HCT116 (cell line): ENCODE measurements at regions not wholly inside any gene's neighbourhood (a gene's known extent, or its start where the extent isn't known, plus 50 kb on each side); places are given as distances from the start of the nearest gene placed in this dataset.

Experiments used
- CEBPB ChIP-seq: IDR thresholded peaks from 2 replicates; pipeline ENCODE4 v1.6.1; 2012; ENCODE audit warnings: low read depth
- EZH2 ChIP-seq: fragments of 200-600 bp; sonication (generic); IDR thresholded peaks from 2 replicates; pipeline ENCODE4 v1.6.1; 2017; ENCODE audit warnings: antibody characterized with exemption, mixed run types
- EZH2phosphoT487 ChIP-seq: fragments of 200-600 bp; IDR thresholded peaks from 2 replicates; pipeline ENCODE4 v1.6.1; 2018; ENCODE audit warnings: antibody characterized with exemption, borderline replicate concordance
- FOSL1 ChIP-seq: IDR thresholded peaks from 2 replicates; pipeline ENCODE4 v1.6.1; 2012; ENCODE audit warnings: low read depth
- JUND ChIP-seq: IDR thresholded peaks from 2 replicates; pipeline ENCODE4 v1.6.1; 2012
- POLR2A ChIP-seq: IDR thresholded peaks from 2 replicates; pipeline ENCODE4 v1.7.0; 2011; ENCODE audit warnings: borderline replicate concordance; ENCODE audit not compliant: insufficient read depth, insufficient read length; ENCODE audit errors: extremely low read depth
- RAD21 ChIP-seq: IDR thresholded peaks from 2 replicates; pipeline ENCODE4 v1.6.1; 2012; ENCODE audit warnings: low read depth, mild to moderate bottlenecking
- SIN3A ChIP-seq: IDR thresholded peaks from 2 replicates; pipeline ENCODE4 v1.6.1; 2012; ENCODE audit warnings: low read depth
- SRF ChIP-seq: IDR thresholded peaks from 2 replicates; pipeline ENCODE4 v1.6.1; 2012; ENCODE audit warnings: low read depth
- TCF7L2 ChIP-seq: IDR thresholded peaks from 2 replicates; pipeline ENCODE4 v1.7.0; 2011; ENCODE audit warnings: borderline replicate concordance, inconsistent platforms; ENCODE audit not compliant: insufficient read depth, insufficient read length; ENCODE audit errors: extremely low read depth
- YY1 ChIP-seq: IDR thresholded peaks from 2 replicates; pipeline ENCODE4 v1.6.1; 2011; ENCODE audit warnings: low read length, low read depth, moderate library complexity, mild to moderate bottlenecking; ENCODE audit not compliant: insufficient replicate concordance; ENCODE audit errors: extremely low read depth
- TF ChIP-seq, protein P1 (sequence below), 3 experiments: fragments of 200-600 bp in 1 of 3; sonication (generic) in 1 of 3; IDR thresholded peaks in 2 of 3; conservative IDR thresholded peaks in 1 of 3; 2 replicates each; pipeline ENCODE4 v1.5.1; 2012 to 2017; ENCODE audit warnings: low read depth in 2 of 3, low read length in 2 of 3, antibody characterized with exemption in 1 of 3, borderline replicate concordance in 1 of 3, control low read depth in 1 of 3, mild to moderate bottlenecking in 1 of 3, mixed read lengths in 1 of 3, mixed run types in 1 of 3, moderate library complexity in 1 of 3; ENCODE audit not compliant: insufficient read depth in 1 of 3
- TF ChIP-seq, protein P2 (sequence below): IDR thresholded peaks from 2 replicates; pipeline ENCODE4 v1.6.1; 2011; ENCODE audit warnings: mild to moderate bottlenecking, low read length, moderate library complexity; ENCODE audit not compliant: insufficient replicate concordance; ENCODE audit errors: extremely low read depth
- TF ChIP-seq, protein P3 (sequence below): IDR thresholded peaks from 2 replicates; pipeline ENCODE4 v1.6.1; 2012

DNA sequence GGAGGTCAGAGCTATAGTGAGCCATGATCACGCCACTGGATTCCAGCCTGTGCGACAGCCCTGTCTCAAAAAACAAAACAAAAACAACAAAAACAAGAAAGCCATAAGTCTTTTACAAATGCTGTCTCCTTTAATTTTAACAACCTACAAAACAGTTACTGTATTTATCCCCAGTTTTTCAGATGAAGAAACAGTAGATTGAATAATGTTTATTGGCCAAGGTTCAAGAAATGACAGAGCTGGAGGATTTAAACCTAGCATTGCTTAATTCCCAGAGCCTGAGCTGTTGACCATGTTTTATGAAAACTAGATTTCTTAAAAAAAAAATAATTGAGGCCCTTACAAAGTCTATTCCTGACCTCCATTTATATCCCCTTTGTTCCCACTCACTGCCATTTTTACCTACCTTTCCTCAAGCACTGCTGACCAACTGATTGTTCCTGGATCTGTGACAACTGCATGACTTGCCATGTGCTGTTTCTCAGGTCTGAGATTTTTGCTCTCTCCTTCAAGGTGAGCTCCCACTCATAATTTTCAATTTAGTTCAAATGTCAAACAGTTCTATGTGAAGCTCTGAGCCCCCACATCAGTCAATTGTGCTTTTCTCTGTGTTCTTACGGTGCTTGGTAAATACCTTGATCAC lies 140.8 kb downstream of the CHRM3 start:
- TF ChIP-seq SRF = no peak
- TF ChIP-seq EZH2phosphoT487 = no peak
- TF ChIP-seq, protein P1, sequence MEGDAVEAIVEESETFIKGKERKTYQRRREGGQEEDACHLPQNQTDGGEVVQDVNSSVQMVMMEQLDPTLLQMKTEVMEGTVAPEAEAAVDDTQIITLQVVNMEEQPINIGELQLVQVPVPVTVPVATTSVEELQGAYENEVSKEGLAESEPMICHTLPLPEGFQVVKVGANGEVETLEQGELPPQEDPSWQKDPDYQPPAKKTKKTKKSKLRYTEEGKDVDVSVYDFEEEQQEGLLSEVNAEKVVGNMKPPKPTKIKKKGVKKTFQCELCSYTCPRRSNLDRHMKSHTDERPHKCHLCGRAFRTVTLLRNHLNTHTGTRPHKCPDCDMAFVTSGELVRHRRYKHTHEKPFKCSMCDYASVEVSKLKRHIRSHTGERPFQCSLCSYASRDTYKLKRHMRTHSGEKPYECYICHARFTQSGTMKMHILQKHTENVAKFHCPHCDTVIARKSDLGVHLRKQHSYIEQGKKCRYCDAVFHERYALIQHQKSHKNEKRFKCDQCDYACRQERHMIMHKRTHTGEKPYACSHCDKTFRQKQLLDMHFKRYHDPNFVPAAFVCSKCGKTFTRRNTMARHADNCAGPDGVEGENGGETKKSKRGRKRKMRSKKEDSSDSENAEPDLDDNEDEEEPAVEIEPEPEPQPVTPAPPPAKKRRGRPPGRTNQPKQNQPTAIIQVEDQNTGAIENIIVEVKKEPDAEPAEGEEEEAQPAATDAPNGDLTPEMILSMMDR (IDR thresholded peaks at IDR 0.05 in 2 of 3, conservative IDR thresholded peaks at IDR 0.05 in 1 of 3; ENCODE audit: borderline replicate concordance in 1 of 3, insufficient read depth in 1 of 3, low read depth in 2 of 3, low read length in 2 of 3) = no peak
- TF ChIP-seq SIN3A = no peak
- no peak for TF ChIP-seq CEBPB
- TF ChIP-seq YY1 = no peak
- TF ChIP-seq, protein P2, sequence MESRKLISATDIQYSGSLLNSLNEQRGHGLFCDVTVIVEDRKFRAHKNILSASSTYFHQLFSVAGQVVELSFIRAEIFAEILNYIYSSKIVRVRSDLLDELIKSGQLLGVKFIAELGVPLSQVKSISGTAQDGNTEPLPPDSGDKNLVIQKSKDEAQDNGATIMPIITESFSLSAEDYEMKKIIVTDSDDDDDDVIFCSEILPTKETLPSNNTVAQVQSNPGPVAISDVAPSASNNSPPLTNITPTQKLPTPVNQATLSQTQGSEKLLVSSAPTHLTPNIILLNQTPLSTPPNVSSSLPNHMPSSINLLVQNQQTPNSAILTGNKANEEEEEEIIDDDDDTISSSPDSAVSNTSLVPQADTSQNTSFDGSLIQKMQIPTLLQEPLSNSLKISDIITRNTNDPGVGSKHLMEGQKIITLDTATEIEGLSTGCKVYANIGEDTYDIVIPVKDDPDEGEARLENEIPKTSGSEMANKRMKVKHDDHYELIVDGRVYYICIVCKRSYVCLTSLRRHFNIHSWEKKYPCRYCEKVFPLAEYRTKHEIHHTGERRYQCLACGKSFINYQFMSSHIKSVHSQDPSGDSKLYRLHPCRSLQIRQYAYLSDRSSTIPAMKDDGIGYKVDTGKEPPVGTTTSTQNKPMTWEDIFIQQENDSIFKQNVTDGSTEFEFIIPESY = no peak
- TF ChIP-seq POLR2A = no peak
- TF ChIP-seq RAD21 = no peak
- no peak for TF ChIP-seq EZH2
- no peak for TF ChIP-seq JUND
- TF ChIP-seq FOSL1 = no peak
- TF ChIP-seq TCF7L2 = no peak
- TF ChIP-seq, protein P3, sequence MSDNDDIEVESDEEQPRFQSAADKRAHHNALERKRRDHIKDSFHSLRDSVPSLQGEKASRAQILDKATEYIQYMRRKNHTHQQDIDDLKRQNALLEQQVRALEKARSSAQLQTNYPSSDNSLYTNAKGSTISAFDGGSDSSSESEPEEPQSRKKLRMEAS = no peak
